Neutrophil (primary cell): ENCODE measurements at regions not wholly inside any gene's neighbourhood (a gene's known extent, or its start where the extent isn't known, plus 50 kb on each side); places are given as distances from the start of the nearest gene placed in this dataset.

Experiments used
- H3K27ac ChIP-seq: fragments of 200-600 bp; sonication (generic); 2 replicates; pipeline ENCODE4 v1.5.1; 2016; ENCODE audit warnings: mild to moderate bottlenecking, moderate library complexity
- H3K27me3 ChIP-seq: fragments of 200-600 bp; sonication (generic); 2 replicates; pipeline ENCODE4 v1.6.0; 2016; ENCODE audit warnings: mild to moderate bottlenecking
- H3K36me3 ChIP-seq: fragments of 200-600 bp; sonication (generic); 2 replicates; pipeline ENCODE4 v1.5.1; 2017
- H3K4me1 ChIP-seq, 2 experiments: fragments of 200-600 bp in 1 of 2; sonication (generic) in 1 of 2; 1 replicate in 1 of 2; 2 replicates in 1 of 2; pipeline versions ENCODE4 v1.5.1 to v1.6.1; 2013 to 2016; ENCODE audit warnings: low read depth in 1 of 2, low read length in 1 of 2, mild to moderate bottlenecking in 1 of 2, moderate library complexity in 1 of 2; ENCODE audit not compliant: control insufficient read depth in 1 of 2, insufficient read depth in 1 of 2
- H3K4me3 ChIP-seq, 2 experiments: fragments of 200-600 bp in 1 of 2; sonication (generic) in 1 of 2; 1 replicate in 1 of 2; 2 replicates in 1 of 2; pipeline ENCODE4 v1.5.1; 2013 to 2016; ENCODE audit warnings: low read depth in 1 of 2, low read length in 1 of 2, mild to moderate bottlenecking in 1 of 2, moderate library complexity in 1 of 2
- H3K9me3 ChIP-seq: fragments of 200-600 bp; sonication (generic); 2 replicates; pipeline ENCODE4 v1.5.1; 2016
- CTCF ChIP-seq: fragments of 200-600 bp; sonication (generic); IDR thresholded peaks from 2 replicates; pipeline ENCODE4 v1.5.1; 2016; ENCODE audit warnings: antibody characterized with exemption

GRCh38 chr2:204313256-204313655 is 232.0 kb upstream of the PARD3B start:
- H3K27ac ChIP-seq, result no peak overlapping the region
- no peaks in the 10 kb centered on the region for H3K9me3 ChIP-seq
- H3K36me3 ChIP-seq, result no peaks in the 10 kb centered on the region
- no peak for TF ChIP-seq CTCF
- H3K4me3 ChIP-seq, result no peak overlapping the region
- no peaks in the 10 kb centered on the region for H3K27me3 ChIP-seq
- peaks cover 0 to 4% of the 10 kb centered on the region in 2 experiments for H3K4me1 ChIP-seq

GRCh38 chr2:204315236-204315662 is 230.0 kb upstream of the PARD3B start:
- no peaks in the 10 kb centered on the region for H3K4me1 ChIP-seq
- no peaks in the 10 kb centered on the region for H3K36me3 ChIP-seq
- no peak for TF ChIP-seq CTCF
- no peaks in the 10 kb centered on the region for H3K27me3 ChIP-seq
- H3K27ac ChIP-seq, result no peak overlapping the region
- H3K9me3 ChIP-seq, result no peaks in the 10 kb centered on the region
- no peak overlapping the region for H3K4me3 ChIP-seq

GRCh38 chr2:204317640-204318039 is 227.6 kb upstream of the PARD3B start:
- H3K9me3 ChIP-seq, result no peaks in the 10 kb centered on the region
- H3K36me3 ChIP-seq, result no peaks in the 10 kb centered on the region
- H3K27me3 ChIP-seq, result no peaks in the 10 kb centered on the region
- no peak for TF ChIP-seq CTCF
- no peak overlapping the region for H3K27ac ChIP-seq
- no peak overlapping the region for H3K4me3 ChIP-seq
- no peaks in the 10 kb centered on the region for H3K4me1 ChIP-seq

- peaks cover 0 to 3% of the 10 kb centered on the region in 2 experiments for H3K4me1 ChIP-seq
- no peaks in the 10 kb centered on the region for H3K36me3 ChIP-seq
- H3K27ac ChIP-seq, result no peak overlapping the region
- H3K9me3 ChIP-seq, result no peaks in the 10 kb centered on the region
- no peak overlapping the region for H3K4me3 ChIP-seq
- no peaks in the 10 kb centered on the region for H3K27me3 ChIP-seq
- no peak for TF ChIP-seq CTCF
These were observed 224.1 kb upstream of the PARD3B start for GRCh38 chr2:204321027-204321800.

GRCh38 chr2:204321910-204322751 is 223.1 kb upstream of the PARD3B start:
- no peak overlapping the region for H3K27ac ChIP-seq
- no peaks in the 10 kb centered on the region for H3K9me3 ChIP-seq
- peaks cover 0 to 3% of the 10 kb centered on the region in 2 experiments for H3K4me1 ChIP-seq
- TF ChIP-seq CTCF, result no peak
- no peaks in the 10 kb centered on the region for H3K27me3 ChIP-seq
- no peak overlapping the region for H3K4me3 ChIP-seq
- H3K36me3 ChIP-seq, result no peaks in the 10 kb centered on the region
